ENCODE measurements at regions not wholly inside any gene's neighbourhood (a gene's known extent, or its start where the extent isn't known, plus 50 kb on each side); places are given as distances from the start of the nearest gene placed in this dataset.
"Not testable (repeated sequence)": the region's sequence is repeated elsewhere in the genome, so short reads cannot be mapped to it uniquely, and the experiment has no call there.

DNA sequence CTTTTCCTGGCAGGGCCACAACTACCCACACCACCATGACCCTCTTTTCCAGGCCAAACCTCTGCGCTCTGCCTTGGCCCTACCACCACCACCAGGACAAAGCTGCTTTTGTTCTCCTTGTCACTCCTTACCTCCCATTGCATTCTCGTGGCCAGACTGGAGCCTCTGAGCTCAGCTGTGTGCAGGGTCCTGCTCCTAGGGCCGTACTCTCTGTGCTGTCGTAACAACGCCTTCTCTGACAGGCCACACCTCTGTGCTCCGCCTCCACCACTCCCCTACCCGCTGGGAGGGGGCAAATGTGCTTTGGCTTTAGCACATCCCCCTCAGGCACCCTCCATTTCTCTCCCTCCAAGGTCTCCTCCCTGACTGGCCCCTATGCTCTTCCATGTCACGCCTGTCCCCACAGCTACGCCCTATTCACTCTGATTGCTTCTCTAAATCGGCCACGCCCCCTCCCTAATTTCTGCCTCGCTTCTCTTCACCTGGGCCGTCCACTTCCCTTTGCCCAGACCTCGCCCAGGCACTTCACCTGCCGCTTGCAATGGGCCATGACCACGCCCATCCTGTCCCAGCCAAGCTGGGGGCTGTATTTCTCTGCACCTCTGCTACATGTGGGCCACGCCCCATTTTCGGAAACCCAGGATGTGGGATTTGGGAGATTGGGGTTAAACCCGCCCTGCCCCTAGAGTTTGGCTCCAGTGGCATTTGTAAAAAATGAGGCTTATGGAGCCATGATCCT, 472.3 kb downstream of the KLF12 start:
- no peak for DNase-seq

DNA sequence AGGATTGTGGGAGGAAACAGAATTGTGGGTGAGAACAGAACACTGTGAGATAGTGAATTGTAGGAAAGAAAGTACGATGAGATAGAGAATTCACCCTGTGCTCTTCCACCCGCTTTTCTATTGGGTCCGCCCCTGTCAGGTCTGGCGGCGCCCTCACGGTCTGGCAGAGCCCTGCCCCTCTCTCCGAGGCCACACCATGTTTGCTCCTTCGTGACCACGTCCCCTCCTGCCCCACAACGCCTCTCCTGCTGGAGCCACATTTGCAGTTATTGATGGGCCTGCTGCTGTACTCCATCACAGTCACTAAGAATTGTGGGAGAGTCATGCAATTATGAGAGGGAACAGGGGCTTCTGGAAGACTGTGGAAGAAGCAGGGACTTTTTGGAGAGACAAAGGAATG, 473.1 kb downstream of the KLF12 start:
- no peak for DNase-seq

DNA sequence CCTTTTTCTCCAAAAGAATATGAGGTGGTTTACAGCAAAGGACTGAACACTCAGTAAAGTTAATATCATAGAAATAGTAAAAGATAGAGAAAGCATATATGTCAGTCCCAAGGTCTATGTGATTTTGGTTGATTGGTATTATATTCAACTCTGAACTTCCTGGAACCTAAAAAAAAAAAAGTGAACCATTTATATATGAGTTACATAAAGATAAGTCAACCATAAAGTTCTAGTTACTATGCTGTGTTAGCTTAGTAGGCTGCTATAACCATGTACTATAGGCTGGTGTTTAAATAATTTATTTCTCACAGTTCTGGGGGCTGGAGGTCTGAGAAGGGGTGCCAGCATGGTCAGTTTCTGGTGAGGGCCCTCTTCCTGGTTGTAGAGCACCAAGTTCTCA, 475.6 kb downstream of the KLF12 start:
- no peak for DNase-seq

DNA sequence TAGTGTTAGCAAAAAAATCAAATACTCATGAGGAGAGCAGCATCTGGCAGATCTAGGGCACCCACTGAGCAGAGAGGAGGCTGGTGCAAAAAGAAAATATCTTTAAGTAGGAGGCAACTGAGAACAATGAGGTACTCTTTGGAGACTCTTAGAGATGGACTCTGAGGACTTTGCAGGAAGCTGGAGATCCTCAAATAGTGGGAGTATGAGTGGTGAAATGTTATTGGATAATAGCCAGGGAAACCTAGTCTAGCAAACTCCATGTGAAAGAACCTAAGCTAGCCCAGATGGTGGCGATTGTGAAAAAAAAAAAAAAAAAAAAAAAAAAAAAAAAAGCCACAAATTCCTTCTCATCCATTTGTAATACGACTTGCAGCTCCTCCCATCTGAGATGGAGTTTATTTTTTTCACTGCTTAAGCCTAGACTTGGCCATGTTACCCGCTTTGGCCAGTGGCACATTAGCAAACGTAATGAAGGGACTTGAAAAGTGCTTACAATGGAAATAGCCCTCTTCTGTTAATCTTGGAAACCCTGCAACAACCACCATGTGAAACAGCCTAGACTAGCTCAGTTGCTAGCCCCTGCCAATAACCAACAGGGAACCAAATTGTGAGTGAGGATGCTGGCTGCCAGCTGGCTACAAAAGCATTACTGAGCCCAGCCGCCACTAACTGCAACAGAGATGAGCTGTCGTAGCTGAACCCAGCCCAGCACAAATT, 476.2 kb downstream of the KLF12 start:
- peak; percentile 70 for DNase-seq

GRCh38 chr13:73656863-73657262, 477.3 kb downstream of the KLF12 start:
- no peak for DNase-seq

DNA sequence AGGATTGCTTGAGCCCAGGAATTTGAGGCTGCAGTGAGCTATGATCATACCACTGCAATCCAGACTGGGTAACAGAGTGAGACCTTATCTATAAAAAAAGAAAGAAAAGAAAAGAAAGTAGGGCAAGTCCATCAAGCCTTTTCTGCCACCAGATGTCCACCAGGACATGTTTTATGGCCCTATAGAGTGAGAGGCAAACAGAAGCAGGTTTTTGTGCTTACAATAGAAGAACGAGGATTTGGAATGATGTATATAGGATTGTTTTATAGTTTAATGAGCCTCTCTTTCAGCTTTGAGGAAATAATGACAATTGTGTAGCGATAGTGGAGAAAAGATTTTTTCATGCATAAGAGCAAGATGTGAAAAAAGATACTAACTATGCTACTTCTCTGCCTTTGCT, 480.5 kb downstream of the KLF12 start:
- DNase-seq: no peak

GRCh38 chr13:73647417-73647816, 486.8 kb downstream of the KLF12 start:
- no peak for DNase-seq

- DNase-seq: not testable (repeated sequence)
These were observed 493.6 kb downstream of the KLF12 start for GRCh38 chr13:73640476-73641179.

DNA sequence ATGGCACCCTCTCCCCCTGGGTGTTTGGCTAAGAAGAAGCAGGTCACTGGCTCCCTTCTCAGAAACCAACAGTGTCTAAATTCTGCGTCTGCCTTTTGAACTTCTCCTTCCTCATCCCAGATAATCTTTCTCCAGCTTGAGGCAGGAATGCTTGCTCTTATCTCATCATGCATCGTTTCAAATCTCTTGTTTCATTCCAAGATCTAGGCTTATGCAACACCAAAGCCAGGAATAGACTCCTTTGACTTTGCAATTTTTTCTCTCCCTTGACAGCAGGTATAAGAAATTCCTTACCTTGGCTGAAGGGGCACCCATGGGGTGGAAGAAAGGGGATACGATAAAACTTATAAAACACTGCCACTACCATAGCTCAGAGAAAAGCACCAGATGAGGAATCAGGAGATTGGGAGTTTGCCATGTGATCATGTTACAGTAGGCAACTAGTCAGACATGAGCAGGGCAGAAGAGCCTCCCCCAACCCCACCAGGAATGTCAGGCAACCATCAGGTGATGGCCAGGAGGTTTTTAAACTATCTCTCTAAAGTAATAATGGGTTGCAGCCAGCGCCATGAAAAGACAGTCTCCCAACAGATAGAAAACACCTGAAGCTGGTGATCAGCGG, 498.9 kb downstream of the KLF12 start:
- DNase-seq: no peak

- peak; percentile 6 for DNase-seq
These were observed 500.3 kb downstream of the KLF12 start for GRCh38 chr13:73633817-73634460.

DNA sequence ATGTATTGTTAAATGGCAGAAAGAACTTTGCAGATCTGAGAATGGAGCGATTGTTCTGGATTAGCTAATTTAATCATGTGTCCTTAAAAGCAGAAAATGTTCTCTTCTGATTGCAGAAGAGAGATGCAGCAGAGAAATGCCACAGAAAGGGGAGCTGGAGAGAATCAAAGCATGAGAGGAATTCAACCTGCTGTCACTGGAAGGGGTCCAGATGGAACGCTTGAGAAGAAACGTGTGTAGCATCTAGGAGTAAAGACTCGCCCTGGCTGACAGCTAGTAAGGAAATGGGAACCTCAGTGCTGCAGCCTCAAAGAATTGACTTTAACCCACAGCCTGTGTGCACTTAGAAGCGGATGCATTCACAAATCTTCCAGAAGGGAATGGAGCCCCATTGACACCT, 502.8 kb downstream of the KLF12 start:
- no peak for DNase-seq

GRCh38 chr13:73625562-73626339, 508.5 kb downstream of the KLF12 start:
- DNase-seq: no peak

- no peak for DNase-seq
These were observed 510.9 kb downstream of the KLF12 start for GRCh38 chr13:73623281-73623680.

GRCh38 chr13:73622381-73622780, 511.8 kb downstream of the KLF12 start:
- DNase-seq: no peak

DNA sequence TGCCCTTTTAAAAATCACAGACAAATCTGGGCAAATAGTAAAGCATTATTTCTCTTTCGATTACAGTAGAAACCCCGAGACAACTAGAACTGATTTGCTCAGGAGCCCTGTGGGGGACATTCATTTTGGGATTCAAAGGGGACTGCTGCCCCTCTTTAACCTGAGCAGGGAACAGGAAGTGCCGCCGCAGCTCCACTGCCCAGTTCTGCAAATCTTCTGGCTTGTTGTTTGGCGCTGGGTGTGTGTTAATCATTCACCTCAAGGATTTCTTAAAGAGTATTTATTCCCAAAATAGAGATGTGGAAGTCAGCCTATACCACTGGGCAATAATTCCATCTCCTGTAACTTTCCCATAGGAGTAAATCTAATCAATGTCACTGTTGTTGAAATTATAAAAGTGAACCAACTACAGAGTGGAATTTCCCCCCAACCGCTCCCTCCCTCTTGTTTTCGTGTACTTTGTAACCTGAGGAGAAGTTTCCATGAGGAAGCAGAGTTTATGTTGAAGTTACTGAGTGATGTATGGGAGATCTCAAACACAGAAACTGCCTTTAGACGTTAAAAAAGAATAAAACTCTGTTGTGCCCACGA, 515.8 kb downstream of the KLF12 start:
- no peak for DNase-seq

DNA sequence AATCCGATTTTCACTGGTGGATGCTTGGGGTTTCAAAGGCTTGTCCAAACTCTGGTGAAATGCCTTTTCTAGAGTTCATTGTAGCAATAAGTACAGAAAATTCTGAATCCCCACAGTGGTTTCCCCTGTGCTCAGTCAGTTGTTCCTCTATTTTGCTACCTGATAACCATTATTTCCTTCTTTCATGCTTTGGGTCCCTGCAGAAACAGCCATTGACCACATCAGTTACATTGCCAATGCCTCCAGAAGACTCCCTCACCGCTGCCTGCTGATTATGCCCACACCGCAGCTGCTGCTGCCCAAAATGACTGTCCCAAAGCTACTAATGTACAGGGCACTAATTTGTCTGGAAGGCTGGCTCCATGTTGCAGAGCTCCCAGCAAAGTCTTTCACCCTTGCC, 517.3 kb downstream of the KLF12 start:
- no peak for DNase-seq

DNA sequence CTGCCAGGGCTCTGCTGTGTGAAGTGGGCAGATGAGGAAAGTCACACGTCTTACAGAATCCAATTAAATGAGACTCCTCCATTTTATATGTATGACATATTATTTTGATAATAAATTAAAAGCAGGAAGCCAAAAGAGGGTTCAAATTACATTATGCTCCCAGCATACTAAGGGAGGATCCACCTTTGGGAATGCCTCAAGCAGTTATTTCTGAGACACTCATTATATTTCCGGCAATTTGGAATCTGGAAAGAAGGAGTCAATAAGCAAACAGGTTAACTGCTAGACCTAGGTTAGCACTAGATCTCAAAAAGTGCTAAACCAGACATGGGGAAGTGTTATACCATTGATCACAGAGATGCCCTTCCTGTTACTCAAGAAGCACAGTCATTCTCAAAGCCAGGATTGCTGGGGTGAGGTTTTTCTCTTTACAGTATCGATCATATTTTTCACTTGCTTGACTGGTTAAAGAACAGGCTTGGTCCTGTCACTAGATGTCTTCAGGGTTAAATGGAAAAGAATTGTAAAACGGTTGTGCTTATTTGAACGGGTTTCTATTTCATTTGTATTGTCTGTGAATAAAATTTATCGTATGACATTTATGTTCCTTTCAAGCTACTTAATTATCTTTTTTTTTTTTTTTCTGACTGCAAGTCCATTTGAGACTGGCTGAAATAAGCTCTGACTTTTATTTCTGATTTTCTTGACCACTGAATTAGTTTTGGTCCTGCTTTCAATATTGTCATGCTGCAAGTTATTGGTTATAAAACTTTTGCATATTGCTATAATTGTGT, 523.2 kb downstream of the KLF12 start:
- DNase-seq: no peak

- no peak for DNase-seq
These were observed 525.3 kb downstream of the KLF12 start for GRCh38 chr13:73608711-73609485.

- no peak for DNase-seq
These were observed 526.1 kb downstream of the KLF12 start for GRCh38 chr13:73608157-73608516.

DNA sequence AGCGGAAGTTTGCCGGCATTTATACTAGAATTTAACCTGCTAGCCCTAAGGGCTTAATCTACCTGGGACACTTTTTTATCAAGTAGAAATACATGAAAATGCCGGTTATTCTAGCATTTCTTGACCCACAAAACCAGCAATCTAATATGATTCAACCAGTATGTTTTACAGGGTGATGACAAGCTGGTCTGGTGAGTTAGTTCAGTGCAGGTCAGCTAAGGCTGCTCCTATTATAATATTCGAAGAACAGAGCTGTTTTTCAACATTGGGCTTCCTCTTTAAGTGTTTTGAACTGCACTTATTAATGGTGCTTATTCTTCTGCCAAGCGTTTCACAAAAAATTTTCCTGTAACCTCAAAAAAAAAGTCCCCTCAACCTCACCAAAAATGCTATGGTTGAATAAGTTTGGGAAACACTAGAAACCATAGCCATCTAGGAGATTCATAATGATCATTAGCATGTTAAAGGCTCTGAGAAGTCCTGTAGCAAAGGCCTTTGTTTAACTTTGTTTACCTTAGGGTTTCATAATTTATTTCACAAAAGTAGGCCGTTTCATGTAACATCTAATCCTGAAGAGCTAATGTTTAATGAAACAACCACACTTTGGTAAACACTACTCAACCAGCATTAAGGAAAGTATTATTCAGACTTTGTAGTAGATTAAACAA, 526.6 kb downstream of the KLF12 start:
- DNase-seq: no peak

Measured in fibroblast of upper back skin (primary cell).